Activated T-cell treated with anti-CD3 and anti-CD28 coated beads, Interleukin-2, amount 50 U/mL, for 72 hours (primary cell): ENCODE measurements at regions not wholly inside any gene's neighbourhood (a gene's known extent, or its start where the extent isn't known, plus 50 kb on each side); places are given as distances from the start of the nearest gene placed in this dataset.

Experiments used
- ATAC-seq, 2 donors: fragments of 150-1000 bp; cut with Tn5 transposase; replicated peaks in 1 of 2; 2 replicates each; pipeline ENCODE4 v1.10.0; 2021; ENCODE audit warnings: moderate library complexity in 2 of 2, mild to moderate bottlenecking in 1 of 2
- DNase-seq, 2 donors: peaks; one replicate each; pipeline ENCODE4 v3.0.0; 2021 to 2022; ENCODE audit warnings: mixed read lengths in 1 of 2
- H3K27ac Mint-ChIP-seq: one replicate; pipeline ENCODE4 v1.8.0; 2022; ENCODE audit warnings: mild to moderate bottlenecking, moderate library complexity, mixed read lengths
- H3K27me3 Mint-ChIP-seq: one replicate; pipeline ENCODE4 v1.8.0; 2022; ENCODE audit warnings: low read depth, mixed read lengths
- H3K36me3 Mint-ChIP-seq, 2 donors: one replicate each; pipeline ENCODE4 v1.8.0; 2022; ENCODE audit warnings: mixed read lengths in 2 of 2, mild to moderate bottlenecking in 1 of 2; ENCODE audit not compliant: insufficient read depth in 2 of 2
- H3K4me1 Mint-ChIP-seq: one replicate; pipeline ENCODE4 v1.8.0; 2022; ENCODE audit warnings: low read depth, mixed read lengths
- H3K4me3 Mint-ChIP-seq, 2 donors: one replicate each; pipeline ENCODE4 v1.8.0; 2022; ENCODE audit warnings: mild to moderate bottlenecking in 2 of 2, mixed read lengths in 2 of 2, moderate library complexity in 2 of 2
- H3K9me3 Mint-ChIP-seq, 2 donors: one replicate each; pipeline ENCODE4 v1.8.0; 2022; ENCODE audit warnings: mixed read lengths in 2 of 2

- peaks cover 42% of the 10 kb centered on the region for H3K4me1 Mint-ChIP-seq
- H3K27ac Mint-ChIP-seq: no peak overlapping the region
These were observed 68.1 kb upstream of the ERCC6L2 start for GRCh38 chr9:95807326-95807947.

GRCh38 chr9:95803197-95803596 lies 72.3 kb upstream of the ERCC6L2 start:
- no peak overlapping the region for H3K27ac Mint-ChIP-seq
- H3K27me3 Mint-ChIP-seq: peaks cover 36% of the 10 kb centered on the region
- peaks cover 2 to 4% of the 10 kb centered on the region in 2 donors for H3K9me3 Mint-ChIP-seq
- ATAC-seq: no peak
- DNase-seq: no peak
- H3K36me3 Mint-ChIP-seq: peaks cover 0 to 3% of the 10 kb centered on the region in 2 donors
- H3K4me3 Mint-ChIP-seq: no peak overlapping the region
- peaks cover 17% of the 10 kb centered on the region for H3K4me1 Mint-ChIP-seq

More at GRCh38 chr9:95807326-95807947, 68.1 kb upstream of the ERCC6L2 start:
- no peak for ATAC-seq
- H3K27me3 Mint-ChIP-seq: peaks cover 20% of the 10 kb centered on the region
- H3K4me3 Mint-ChIP-seq: no peak overlapping the region
- peaks cover 2 to 3% of the 10 kb centered on the region in 2 donors for H3K36me3 Mint-ChIP-seq
- H3K9me3 Mint-ChIP-seq: peaks cover 2 to 4% of the 10 kb centered on the region in 2 donors
- DNase-seq: no peak

- H3K9me3 Mint-ChIP-seq: peaks cover 2 to 4% of the 10 kb centered on the region in 2 donors
- peaks cover 3% of the 10 kb centered on the region for H3K4me1 Mint-ChIP-seq
- no peak overlapping the region for H3K27ac Mint-ChIP-seq
- H3K27me3 Mint-ChIP-seq: peaks cover 26% of the 10 kb centered on the region
- DNase-seq: no peak
- no peak overlapping the region for H3K4me3 Mint-ChIP-seq
- ATAC-seq: no peak
- no peaks in the 10 kb centered on the region for H3K36me3 Mint-ChIP-seq
These were observed 73.7 kb upstream of the ERCC6L2 start for GRCh38 chr9:95801797-95802196.

- no peak for ATAC-seq
These were observed 79.5 kb upstream of the ERCC6L2 start for GRCh38 chr9:95796029-95796428.

GRCh38 chr9:95793924-95794828 lies 81.3 kb upstream of the ERCC6L2 start:
- no peak overlapping the region for H3K4me3 Mint-ChIP-seq
- H3K27me3 Mint-ChIP-seq: peaks cover 37% of the 10 kb centered on the region
- no peaks in the 10 kb centered on the region for H3K36me3 Mint-ChIP-seq
- H3K4me1 Mint-ChIP-seq: peaks cover 5% of the 10 kb centered on the region
- H3K27ac Mint-ChIP-seq: no peak overlapping the region
- ATAC-seq (no peak), DNase-seq (no peak)
- no peaks in the 10 kb centered on the region for H3K9me3 Mint-ChIP-seq

More at GRCh38 chr9:95796029-95796428, 79.5 kb upstream of the ERCC6L2 start:
- H3K27ac Mint-ChIP-seq: no peak overlapping the region
- H3K36me3 Mint-ChIP-seq: no peaks in the 10 kb centered on the region
- no peaks in the 10 kb centered on the region for H3K9me3 Mint-ChIP-seq
- H3K27me3 Mint-ChIP-seq: peaks cover 34% of the 10 kb centered on the region
- DNase-seq: no peak
- no peak overlapping the region for H3K4me3 Mint-ChIP-seq
- H3K4me1 Mint-ChIP-seq: peaks cover 5% of the 10 kb centered on the region

- Mint-ChIP-seq H3K9me3 (no peaks in the 10 kb centered on the region), H3K36me3 (no peaks in the 10 kb centered on the region), H3K27ac (no peak overlapping the region), H3K4me3 (no peak overlapping the region), H3K4me1 (peaks cover 11% of the 10 kb centered on the region), H3K27me3 (peaks cover 37% of the 10 kb centered on the region)
- ATAC-seq: no peak
- DNase-seq: no peak
These were observed 83.8 kb upstream of the ERCC6L2 start for GRCh38 chr9:95791695-95792094.

- ATAC-seq: no peak
These were observed 84.2 kb upstream of the ERCC6L2 start for GRCh38 chr9:95791286-95791685.

GRCh38 chr9:95788521-95788991 lies 86.9 kb upstream of the ERCC6L2 start:
- no peak for ATAC-seq
- H3K36me3 Mint-ChIP-seq: no peaks in the 10 kb centered on the region
- no peaks in the 10 kb centered on the region for H3K9me3 Mint-ChIP-seq

More at GRCh38 chr9:95791286-95791685, 84.2 kb upstream of the ERCC6L2 start:
- Mint-ChIP-seq H3K4me1 (peaks cover 11% of the 10 kb centered on the region), H3K4me3 (no peak overlapping the region), H3K9me3 (no peaks in the 10 kb centered on the region), H3K27me3 (peaks cover 38% of the 10 kb centered on the region), H3K27ac (no peak overlapping the region), H3K36me3 (no peaks in the 10 kb centered on the region)
- DNase-seq: no peak

GRCh38 chr9:95788021-95788420 lies 87.5 kb upstream of the ERCC6L2 start:
- peaks cover 28% of the 10 kb centered on the region for H3K27me3 Mint-ChIP-seq
- H3K27ac Mint-ChIP-seq: no peak overlapping the region
- ATAC-seq (no peak), DNase-seq (no peak)
- no peak overlapping the region for H3K4me3 Mint-ChIP-seq
- H3K4me1 Mint-ChIP-seq: peaks cover 11% of the 10 kb centered on the region
- H3K36me3 Mint-ChIP-seq: no peaks in the 10 kb centered on the region
- no peaks in the 10 kb centered on the region for H3K9me3 Mint-ChIP-seq

More at GRCh38 chr9:95788521-95788991, 86.9 kb upstream of the ERCC6L2 start:
- Mint-ChIP-seq H3K4me3 (no peak overlapping the region), H3K4me1 (peaks cover 11% of the 10 kb centered on the region), H3K27me3 (peaks cover 33% of the 10 kb centered on the region), H3K27ac (no peak overlapping the region)
- no peak for DNase-seq

- no peak for ATAC-seq
- Mint-ChIP-seq H3K27me3 (peaks cover 16% of the 10 kb centered on the region), H3K4me1 (peaks cover 6% of the 10 kb centered on the region), H3K27ac (no peak overlapping the region), H3K4me3 (no peak overlapping the region), H3K9me3 (no peaks in the 10 kb centered on the region), H3K36me3 (no peaks in the 10 kb centered on the region)
- no peak for DNase-seq
These were observed 90.3 kb upstream of the ERCC6L2 start for GRCh38 chr9:95785209-95785608.

GRCh38 chr9:95784318-95784717 lies 91.2 kb upstream of the ERCC6L2 start:
- Mint-ChIP-seq H3K27ac (no peak overlapping the region), H3K9me3 (no peaks in the 10 kb centered on the region), H3K27me3 (peaks cover 7% of the 10 kb centered on the region), H3K4me3 (no peak overlapping the region), H3K36me3 (no peaks in the 10 kb centered on the region), H3K4me1 (peaks cover 6% of the 10 kb centered on the region)
- DNase-seq: no peak
- ATAC-seq: no peak

- no peak overlapping the region for H3K4me3 Mint-ChIP-seq
- peaks cover 6% of the 10 kb centered on the region for H3K27me3 Mint-ChIP-seq
- no peak for ATAC-seq
- H3K9me3 Mint-ChIP-seq: no peaks in the 10 kb centered on the region
- DNase-seq: no peak
- H3K36me3 Mint-ChIP-seq: no peaks in the 10 kb centered on the region
- no peak overlapping the region for H3K27ac Mint-ChIP-seq
- H3K4me1 Mint-ChIP-seq: peaks cover 6% of the 10 kb centered on the region
These were observed 92.0 kb upstream of the ERCC6L2 start for GRCh38 chr9:95783426-95783975.

- no peak for ATAC-seq
- H3K4me1 Mint-ChIP-seq: no peaks in the 10 kb centered on the region
- H3K27me3 Mint-ChIP-seq: no peaks in the 10 kb centered on the region
- peaks cover 0 to 2% of the 10 kb centered on the region in 2 donors for H3K9me3 Mint-ChIP-seq
- H3K27ac Mint-ChIP-seq: no peak overlapping the region
- no peaks in the 10 kb centered on the region for H3K36me3 Mint-ChIP-seq
- no peak for DNase-seq
- no peak overlapping the region for H3K4me3 Mint-ChIP-seq
These were observed 94.7 kb upstream of the ERCC6L2 start for GRCh38 chr9:95780751-95781150.
